ENCODE measurements at regions not wholly inside any gene's neighbourhood (a gene's known extent, or its start where the extent isn't known, plus 50 kb on each side); places are given as distances from the start of the nearest gene placed in this dataset.

DNA sequence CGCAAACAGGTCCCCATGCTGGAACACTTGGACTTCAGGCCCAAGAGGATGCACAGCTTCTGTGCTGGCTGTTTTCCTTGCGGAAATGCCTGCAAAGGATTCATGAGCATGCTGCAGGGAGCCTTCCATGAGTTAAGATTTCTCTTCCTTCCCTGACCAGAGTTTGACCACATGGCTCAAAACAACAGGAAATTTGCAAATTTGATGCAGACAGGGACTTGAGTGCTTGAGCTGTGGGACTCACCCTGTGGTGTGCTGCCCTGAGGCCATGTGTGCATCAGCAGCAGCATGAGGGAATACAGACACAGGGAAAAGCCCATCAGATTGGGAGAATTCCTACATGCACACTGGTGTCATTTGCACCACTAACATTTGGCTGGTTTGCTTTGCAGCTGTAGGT lies 195.4 kb downstream of the CDC14C start:
- TF ChIP-seq POLR2AphosphoS5 (IDR thresholded peaks at IDR 0.05) (no peak), EP300 (IDR thresholded peaks at IDR 0.05) (no peak)
- TF ChIP-seq, protein P1, sequence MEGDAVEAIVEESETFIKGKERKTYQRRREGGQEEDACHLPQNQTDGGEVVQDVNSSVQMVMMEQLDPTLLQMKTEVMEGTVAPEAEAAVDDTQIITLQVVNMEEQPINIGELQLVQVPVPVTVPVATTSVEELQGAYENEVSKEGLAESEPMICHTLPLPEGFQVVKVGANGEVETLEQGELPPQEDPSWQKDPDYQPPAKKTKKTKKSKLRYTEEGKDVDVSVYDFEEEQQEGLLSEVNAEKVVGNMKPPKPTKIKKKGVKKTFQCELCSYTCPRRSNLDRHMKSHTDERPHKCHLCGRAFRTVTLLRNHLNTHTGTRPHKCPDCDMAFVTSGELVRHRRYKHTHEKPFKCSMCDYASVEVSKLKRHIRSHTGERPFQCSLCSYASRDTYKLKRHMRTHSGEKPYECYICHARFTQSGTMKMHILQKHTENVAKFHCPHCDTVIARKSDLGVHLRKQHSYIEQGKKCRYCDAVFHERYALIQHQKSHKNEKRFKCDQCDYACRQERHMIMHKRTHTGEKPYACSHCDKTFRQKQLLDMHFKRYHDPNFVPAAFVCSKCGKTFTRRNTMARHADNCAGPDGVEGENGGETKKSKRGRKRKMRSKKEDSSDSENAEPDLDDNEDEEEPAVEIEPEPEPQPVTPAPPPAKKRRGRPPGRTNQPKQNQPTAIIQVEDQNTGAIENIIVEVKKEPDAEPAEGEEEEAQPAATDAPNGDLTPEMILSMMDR (IDR thresholded peaks at IDR 0.05), result no peak

Measured in upper lobe of left lung (tissue), 4 donors.